Breast epithelium (tissue), 4 donors: ENCODE measurements at regions not wholly inside any gene's neighbourhood (a gene's known extent, or its start where the extent isn't known, plus 50 kb on each side); places are given as distances from the start of the nearest gene placed in this dataset.
A peak's percentile ranks its signal among the peaks of the same experiment; 100 is the strongest.

ENCODE experiments used
- DNase-seq, 2 donors: peaks; one replicate each; pipeline ENCODE4 v3.0.0-alpha.2; 2019; ENCODE audit warnings: low spot score in 2 of 2
- H3K27ac ChIP-seq, 2 donors: fragments of 200-600 bp; sonication (generic) in 1 of 2; one replicate each; pipeline ENCODE4 v1.5.1; 2016 to 2019; ENCODE audit warnings: mild to moderate bottlenecking in 1 of 2
- H3K27me3 ChIP-seq, 2 donors: fragments of 200-600 bp; sonication (generic) in 1 of 2; one replicate each; pipeline versions ENCODE4 v1.5.1 to v1.6.0; 2017 to 2019; ENCODE audit warnings: control low read depth in 1 of 2, mild to moderate bottlenecking in 1 of 2
- H3K36me3 ChIP-seq: fragments of 200-600 bp; one replicate; pipeline ENCODE4 v1.5.1; 2019
- H3K4me1 ChIP-seq, 2 donors: fragments of 200-600 bp; sonication (generic); one replicate each; pipeline ENCODE4 v1.5.1; 2016 to 2019; ENCODE audit warnings: control low read depth in 1 of 2
- H3K4me3 ChIP-seq, 3 donors: fragments of 200-600 bp; sonication (generic); 1 replicate in 2 of 3; 2 replicates in 1 of 3; pipeline ENCODE4 v1.5.1; 2016 to 2019; ENCODE audit warnings: mild to moderate bottlenecking in 3 of 3, moderate library complexity in 2 of 3
- H3K9me3 ChIP-seq, 2 donors: fragments of 200-600 bp; sonication (generic) in 1 of 2; one replicate each; pipeline ENCODE4 v1.5.1; 2016 to 2019; ENCODE audit warnings: control low read depth in 1 of 2
- POLR2A ChIP-seq: fragments of 450-650 bp; IDR thresholded peaks from one replicate; pipeline ENCODE4 v1.6.1; 2016; ENCODE audit warnings: antibody characterized with exemption, mild to moderate bottlenecking, moderate library complexity
- POLR2AphosphoS5 ChIP-seq, 3 donors: sonication (generic); formaldehyde crosslinking; IDR thresholded peaks; one replicate each; pipeline ENCODE4 v1.6.1; 2017; ENCODE audit warnings: antibody characterized with exemption in 3 of 3
- intact Hi-C: fragments of 100-400 bp; cut with DNase I; formaldehyde crosslinking; loops from one replicate; pipeline ENCODE4 v1.15.1; 2023; ENCODE audit warnings: low total_unique reads
- TF ChIP-seq, protein P1 (sequence below), 3 donors: fragments of 450-650 bp; IDR thresholded peaks; one replicate each; pipeline ENCODE4 v1.5.1; 2016 to 2017; ENCODE audit warnings: antibody characterized with exemption in 3 of 3, mild to moderate bottlenecking in 3 of 3, moderate library complexity in 3 of 3

DNA sequence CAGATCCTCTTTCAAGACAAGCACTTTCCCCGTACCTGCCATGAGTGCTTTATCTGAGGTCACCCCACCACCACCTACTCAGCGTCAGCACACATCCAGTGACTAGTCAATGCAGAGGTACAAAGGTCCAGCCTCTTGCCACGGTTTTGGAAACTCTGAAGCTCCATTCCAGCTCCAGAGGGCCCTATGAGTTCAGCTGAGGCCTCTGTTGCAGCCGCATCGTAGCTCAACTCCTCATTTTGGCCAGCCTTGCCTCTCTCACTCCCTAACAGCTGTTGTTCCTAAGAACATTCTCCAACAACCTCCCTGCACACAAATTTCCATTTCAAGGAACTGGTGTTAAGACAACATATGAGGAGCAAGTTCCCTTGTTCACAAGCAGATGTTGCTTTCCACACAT, 405.1 kb upstream of the PROK2 start:
- DNase-seq, result no peak
- no peaks in the 10 kb centered on the region for H3K27me3 ChIP-seq
- H3K27ac ChIP-seq, result no peak overlapping the region
- no peaks in the 10 kb centered on the region for H3K4me1 ChIP-seq
- no peak overlapping the region for H3K4me3 ChIP-seq
- peaks cover 0 to 4% of the 10 kb centered on the region in 2 donors for H3K9me3 ChIP-seq
- intact Hi-C loops, result no loop called here
- TF ChIP-seq POLR2AphosphoS5 (IDR thresholded peaks at IDR 0.05) (no peak), POLR2A (no peak)
- TF ChIP-seq, protein P1, sequence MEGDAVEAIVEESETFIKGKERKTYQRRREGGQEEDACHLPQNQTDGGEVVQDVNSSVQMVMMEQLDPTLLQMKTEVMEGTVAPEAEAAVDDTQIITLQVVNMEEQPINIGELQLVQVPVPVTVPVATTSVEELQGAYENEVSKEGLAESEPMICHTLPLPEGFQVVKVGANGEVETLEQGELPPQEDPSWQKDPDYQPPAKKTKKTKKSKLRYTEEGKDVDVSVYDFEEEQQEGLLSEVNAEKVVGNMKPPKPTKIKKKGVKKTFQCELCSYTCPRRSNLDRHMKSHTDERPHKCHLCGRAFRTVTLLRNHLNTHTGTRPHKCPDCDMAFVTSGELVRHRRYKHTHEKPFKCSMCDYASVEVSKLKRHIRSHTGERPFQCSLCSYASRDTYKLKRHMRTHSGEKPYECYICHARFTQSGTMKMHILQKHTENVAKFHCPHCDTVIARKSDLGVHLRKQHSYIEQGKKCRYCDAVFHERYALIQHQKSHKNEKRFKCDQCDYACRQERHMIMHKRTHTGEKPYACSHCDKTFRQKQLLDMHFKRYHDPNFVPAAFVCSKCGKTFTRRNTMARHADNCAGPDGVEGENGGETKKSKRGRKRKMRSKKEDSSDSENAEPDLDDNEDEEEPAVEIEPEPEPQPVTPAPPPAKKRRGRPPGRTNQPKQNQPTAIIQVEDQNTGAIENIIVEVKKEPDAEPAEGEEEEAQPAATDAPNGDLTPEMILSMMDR (IDR thresholded peaks at IDR 0.05), result no peak
- no peaks in the 10 kb centered on the region for H3K36me3 ChIP-seq

DNA sequence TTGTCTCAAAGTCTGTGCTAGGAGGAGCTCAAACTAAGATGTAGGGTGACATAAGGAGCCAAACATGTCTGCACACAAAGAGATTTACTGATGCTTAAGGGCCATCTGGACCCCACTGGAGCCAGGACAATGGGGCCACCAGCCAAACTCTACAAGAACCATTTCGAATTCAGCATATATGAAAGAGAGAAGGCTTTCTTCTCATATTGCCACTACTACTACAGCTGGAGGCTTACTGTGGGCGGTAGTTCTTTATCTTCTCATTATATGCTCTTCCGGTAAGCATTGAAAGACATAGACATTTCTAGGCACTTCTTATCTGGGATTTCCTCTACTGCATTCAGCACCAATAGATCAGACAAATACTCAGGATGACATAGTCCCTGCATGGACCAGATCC, 404.4 kb upstream of the PROK2 start:
- Histone ChIP-seq H3K9me3 (peaks cover 0 to 4% of the 10 kb centered on the region in 2 donors), H3K27ac (no peak overlapping the region), H3K27me3 (no peaks in the 10 kb centered on the region), H3K36me3 (no peaks in the 10 kb centered on the region), H3K4me1 (no peaks in the 10 kb centered on the region), H3K4me3 (no peak overlapping the region)
- no peak for DNase-seq
- intact Hi-C loops, result no loop called here
- no peak for TF ChIP-seq POLR2A
- TF ChIP-seq, protein P1 (IDR thresholded peaks at IDR 0.05), result no peak
- TF ChIP-seq POLR2AphosphoS5 (IDR thresholded peaks at IDR 0.05), result no peak

DNA sequence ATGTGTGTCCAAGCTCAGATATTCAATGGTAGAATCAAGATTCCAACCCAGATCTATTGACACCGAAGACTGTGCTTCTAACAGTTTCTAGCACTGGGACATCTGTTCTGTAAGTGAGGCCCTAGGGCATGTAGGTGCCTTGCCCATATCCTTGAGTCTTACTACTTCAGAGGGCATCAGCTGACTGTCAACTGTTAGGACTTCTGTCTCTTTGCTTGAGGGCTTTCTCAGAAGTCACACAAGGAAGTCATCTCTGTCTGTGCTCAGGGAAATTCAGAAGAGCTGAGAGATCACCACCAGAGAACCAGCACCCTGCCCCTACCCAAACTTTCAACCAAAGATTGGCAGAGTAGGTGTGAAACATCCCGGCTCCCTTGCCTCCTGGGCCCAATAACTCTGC, 403.6 kb upstream of the PROK2 start:
- intact Hi-C loops, result no loop called here
- no peak overlapping the region for H3K4me3 ChIP-seq
- TF ChIP-seq POLR2A (no peak), POLR2AphosphoS5 (IDR thresholded peaks at IDR 0.05) (no peak)

DNA sequence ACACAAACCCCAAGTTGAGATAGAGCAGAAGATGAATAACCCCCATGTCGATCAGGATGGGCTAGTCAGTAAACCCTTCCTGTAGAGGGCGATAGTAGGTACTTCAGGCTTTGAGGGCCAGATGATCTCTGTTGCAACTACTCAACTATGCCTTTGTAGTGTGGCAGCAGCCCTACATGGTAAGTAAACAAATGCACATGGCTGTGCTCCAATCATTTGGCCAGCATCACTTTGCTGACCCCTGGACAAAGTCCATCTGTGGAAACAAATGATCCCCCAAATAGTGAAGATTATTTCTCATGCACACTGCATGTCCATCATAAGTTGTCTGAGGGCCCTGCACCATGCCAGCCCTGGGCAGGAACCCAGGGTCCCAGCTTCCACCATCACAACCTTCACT, 402.2 kb upstream of the PROK2 start:
- Histone ChIP-seq H3K4me3 (no peak overlapping the region), H3K9me3 (no peaks in the 10 kb centered on the region), H3K36me3 (no peaks in the 10 kb centered on the region), H3K27me3 (no peaks in the 10 kb centered on the region), H3K27ac (no peak overlapping the region), H3K4me1 (no peaks in the 10 kb centered on the region)
- no peak for DNase-seq
- TF ChIP-seq POLR2A (no peak), POLR2AphosphoS5 (IDR thresholded peaks at IDR 0.05) (no peak)
- TF ChIP-seq, protein P1 (IDR thresholded peaks at IDR 0.05), result no peak
- intact Hi-C loops, result no loop called here

More for the DNA sequence above, 403.6 kb upstream of the PROK2 start:
- Histone ChIP-seq H3K9me3 (peaks cover 0 to 4% of the 10 kb centered on the region in 2 donors), H3K4me1 (no peaks in the 10 kb centered on the region), H3K27me3 (no peaks in the 10 kb centered on the region), H3K27ac (no peak overlapping the region), H3K36me3 (no peaks in the 10 kb centered on the region)
- DNase-seq, result no peak

DNA sequence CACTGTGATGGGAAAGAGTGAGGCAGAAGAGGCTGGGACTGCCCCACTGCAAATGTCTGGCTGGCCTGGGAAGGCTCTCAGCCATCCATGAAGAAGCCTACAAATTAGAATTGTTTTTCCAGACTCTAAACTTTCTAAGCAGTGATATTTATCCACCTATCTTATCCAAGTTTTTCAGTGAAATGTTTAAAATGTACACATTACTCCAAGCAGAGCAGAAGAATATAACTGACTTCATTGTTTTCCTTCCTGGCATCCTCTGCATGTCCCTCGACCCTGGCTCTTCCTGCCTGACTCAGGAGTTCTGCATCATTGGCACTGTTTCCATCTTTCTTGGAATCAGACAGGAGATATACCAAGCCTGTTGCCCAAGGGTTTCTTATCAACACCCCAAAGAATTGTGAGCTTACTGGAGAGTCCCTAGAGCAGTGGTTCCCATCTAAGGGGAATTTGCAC, 401.5 kb upstream of the PROK2 start:
- Histone ChIP-seq H3K27ac (peak overlapping the region in 1 of 2 donors; percentile 58), H3K36me3 (no peaks in the 10 kb centered on the region), H3K9me3 (no peaks in the 10 kb centered on the region), H3K4me3 (no peak overlapping the region), H3K27me3 (no peaks in the 10 kb centered on the region), H3K4me1 (no peaks in the 10 kb centered on the region)
- TF ChIP-seq, protein P1 (IDR thresholded peaks at IDR 0.05), result no peak
- TF ChIP-seq POLR2AphosphoS5 (IDR thresholded peaks at IDR 0.05) (no peak), POLR2A (no peak)
- DNase-seq, result no peak
- intact Hi-C loops, result no loop called here
